H9 (cell line): ENCODE measurements at regions not wholly inside any gene's neighbourhood (a gene's known extent, or its start where the extent isn't known, plus 50 kb on each side); places are given as distances from the start of the nearest gene placed in this dataset.

Experiments
- DNase-seq: peaks from one replicate; pipeline ENCODE4 v3.0.0-alpha.2; 2017
- H2AFZ ChIP-seq: one replicate; pipeline ENCODE4 v1.6.1; 2013; ENCODE audit warnings: mild to moderate bottlenecking, low read length, control low read depth, moderate library complexity
- H2AK5ac ChIP-seq: 2 replicates; pipeline ENCODE4 v1.6.1; 2013; ENCODE audit warnings: low read length, control low read depth, mixed read lengths; ENCODE audit not compliant: insufficient read length
- H2BK120ac ChIP-seq: one replicate; pipeline ENCODE4 v1.6.1; 2013; ENCODE audit warnings: low read depth, mild to moderate bottlenecking, low read length, control low read depth, inconsistent platforms; ENCODE audit not compliant: poor library complexity, severe bottlenecking
- H2BK12ac ChIP-seq: 2 replicates; pipeline ENCODE4 v1.6.1; 2013; ENCODE audit warnings: low read length, control low read depth, mixed read lengths, low read depth; ENCODE audit not compliant: insufficient read length
- H2BK15ac ChIP-seq: 2 replicates; pipeline ENCODE4 v1.6.1; 2013; ENCODE audit warnings: low read depth, low read length, control low read depth
- H2BK20ac ChIP-seq: one replicate; pipeline ENCODE4 v1.6.1; 2013; ENCODE audit warnings: low read depth, mild to moderate bottlenecking, low read length, control low read depth, inconsistent platforms; ENCODE audit not compliant: poor library complexity, severe bottlenecking
- H2BK5ac ChIP-seq: 2 replicates; pipeline ENCODE4 v1.6.1; 2013; ENCODE audit warnings: low read length, control low read depth, mixed read lengths; ENCODE audit not compliant: insufficient read length
- H3K14ac ChIP-seq: 2 replicates; pipeline ENCODE4 v1.6.1; 2013; ENCODE audit warnings: low read length, control low read depth; ENCODE audit not compliant: insufficient read depth
- H3K18ac ChIP-seq: 2 replicates; pipeline ENCODE4 v1.6.1; 2013; ENCODE audit warnings: low read depth, mild to moderate bottlenecking, mixed read lengths, low read length, control low read depth; ENCODE audit not compliant: insufficient read length
- H3K23ac ChIP-seq: 2 replicates; pipeline ENCODE4 v1.6.1; 2013; ENCODE audit warnings: low read length, control low read depth, mixed read lengths, low read depth; ENCODE audit not compliant: insufficient read length
- H3K23me2 ChIP-seq: 2 replicates; pipeline ENCODE4 v1.6.1; 2013; ENCODE audit warnings: low read depth, mild to moderate bottlenecking, mixed read lengths, low read length, control low read depth; ENCODE audit not compliant: insufficient read length, poor library complexity, severe bottlenecking
- H3K27ac ChIP-seq: 2 replicates; pipeline ENCODE4 v1.5.1; 2013; ENCODE audit warnings: low read length, control low read depth, mixed read lengths, low read depth; ENCODE audit not compliant: insufficient read length
- H3K27me3 ChIP-seq: 2 replicates; pipeline ENCODE4 v1.6.1; 2013; ENCODE audit warnings: low read length, control low read depth, inconsistent platforms; ENCODE audit not compliant: insufficient read depth
- H3K4ac ChIP-seq: 2 replicates; pipeline ENCODE4 v1.6.1; 2013; ENCODE audit warnings: low read depth, mild to moderate bottlenecking, control low read depth, inconsistent platforms, low read length, moderate library complexity
- H3K4me1 ChIP-seq: 2 replicates; pipeline ENCODE4 v1.6.1; 2013; ENCODE audit warnings: low read length, control low read depth, inconsistent platforms; ENCODE audit not compliant: insufficient read depth
- H3K4me2 ChIP-seq: 2 replicates; pipeline ENCODE4 v1.6.1; 2013; ENCODE audit warnings: low read length, control low read depth, mixed read lengths; ENCODE audit not compliant: insufficient read length, insufficient read depth
- H3K56ac ChIP-seq: 2 replicates; pipeline ENCODE4 v1.6.1; 2013; ENCODE audit warnings: low read depth, mild to moderate bottlenecking, mixed read lengths, low read length, control low read depth; ENCODE audit not compliant: insufficient read length
- H3K79me1 ChIP-seq: 2 replicates; pipeline ENCODE4 v1.6.1; 2013; ENCODE audit warnings: low read depth, mild to moderate bottlenecking, moderate library complexity, low read length, control low read depth, inconsistent platforms; ENCODE audit not compliant: insufficient read depth, poor library complexity, severe bottlenecking
- H3K79me2 ChIP-seq: 2 replicates; pipeline ENCODE4 v1.6.1; 2013; ENCODE audit warnings: low read length, control low read depth, inconsistent platforms; ENCODE audit not compliant: insufficient read depth
- H3K9ac ChIP-seq: 2 replicates; pipeline ENCODE4 v1.6.1; 2013; ENCODE audit warnings: low read length, control low read depth, mixed read lengths; ENCODE audit not compliant: insufficient read length; ENCODE audit errors: extremely low read depth
- H3K9me3 ChIP-seq: one replicate; pipeline ENCODE4 v1.6.1; 2013; ENCODE audit warnings: low read depth, low read length, inconsistent platforms; ENCODE audit not compliant: control insufficient read depth
- H3T11ph ChIP-seq: one replicate; pipeline ENCODE4 v1.6.1; 2013; ENCODE audit warnings: mild to moderate bottlenecking, low read length, control low read depth, inconsistent platforms
- H4K20me1 ChIP-seq: one replicate; pipeline ENCODE4 v1.6.1; 2013; ENCODE audit not compliant: control insufficient read depth, insufficient read length, insufficient read depth
- H4K5ac ChIP-seq: 2 replicates; pipeline ENCODE4 v1.6.1; 2013; ENCODE audit warnings: low read depth, mild to moderate bottlenecking, mixed read lengths, low read length, control low read depth; ENCODE audit not compliant: insufficient read length
- H4K8ac ChIP-seq: replicated peaks from 2 replicates; pipeline ENCODE4 v1.6.1; 2013; ENCODE audit warnings: low read length, control low read depth, mixed read lengths, low read depth; ENCODE audit not compliant: insufficient read length
- H4K91ac ChIP-seq: 2 replicates; pipeline ENCODE4 v1.6.1; 2013; ENCODE audit warnings: low read depth, mild to moderate bottlenecking, moderate library complexity, mixed read lengths, low read length, control low read depth; ENCODE audit not compliant: insufficient read length
- H3K27ac Mint-ChIP-seq, 3 experiments: 2 replicates in 2 of 3; 3 replicates in 1 of 3; pipeline ENCODE4 v1.8.0; 2020 to 2021; ENCODE audit warnings: mixed read lengths in 3 of 3, mild to moderate bottlenecking in 1 of 3, moderate library complexity in 1 of 3
- H3K27me3 Mint-ChIP-seq: 2 replicates; pipeline ENCODE4 v1.8.0; 2021; ENCODE audit warnings: low read depth, mild to moderate bottlenecking, moderate library complexity, mixed read lengths
- H3K36me3 Mint-ChIP-seq, 3 experiments: 2 replicates in 2 of 3; 3 replicates in 1 of 3; pipeline ENCODE4 v1.8.0; 2020 to 2021; ENCODE audit warnings: low read depth in 3 of 3, mixed read lengths in 3 of 3; ENCODE audit not compliant: insufficient read depth in 1 of 3
- H3K4me1 Mint-ChIP-seq, 2 experiments: 2 replicates each; pipeline ENCODE4 v1.8.0; 2020; ENCODE audit warnings: mixed read lengths in 2 of 2
- H3K4me3 Mint-ChIP-seq, 2 experiments: 2 replicates in 1 of 2; 3 replicates in 1 of 2; pipeline ENCODE4 v1.8.0; 2020 to 2021; ENCODE audit warnings: mild to moderate bottlenecking in 2 of 2, mixed read lengths in 2 of 2, moderate library complexity in 1 of 2
- H3K9me3 Mint-ChIP-seq, 2 experiments: 2 replicates in 1 of 2; 3 replicates in 1 of 2; pipeline ENCODE4 v1.8.0; 2020; ENCODE audit warnings: mild to moderate bottlenecking in 2 of 2, mixed read lengths in 2 of 2, moderate library complexity in 1 of 2
- CTCF ChIP-seq: fragments of 200-600 bp; sonication (generic); conservative IDR thresholded peaks from 3 replicates; pipeline ENCODE4 v1.8.0; 2021; ENCODE audit warnings: antibody characterized with exemption, mild to moderate bottlenecking
- WGBS: extraction: QIAGEN DNeasy Blood & Tissue Kit; methylation state at CpG from one replicate; pipeline ENCODE4 v1.1.7; 2013; ENCODE audit warnings: missing lambda C conversion rate, low lambda C conversion rate, mixed read lengths; ENCODE audit not compliant: insufficient read length; ENCODE audit errors: extremely low coverage; 5-methylcytosine and 5-hydroxymethylcytosine counted together

- H3K79me2 ChIP-seq, result no peaks in the 10 kb centered on the region
- H3K27ac Mint-ChIP-seq, result 0 out of 7 replicates have a peak overlapping the region, but pooled peaks of 1 of the 3 experiments have one; percentile 30
- H3K56ac ChIP-seq, result no peak overlapping the region
- H3K4ac ChIP-seq, result no peak overlapping the region
- no peaks in the 10 kb centered on the region for H3K27me3 Mint-ChIP-seq
- no peaks in the 10 kb centered on the region for H3K9me3 ChIP-seq
- H3K4me1 Mint-ChIP-seq, result no peaks in the 10 kb centered on the region
- no peak overlapping the region for H4K91ac ChIP-seq
- no peak overlapping the region for H4K5ac ChIP-seq
- H2BK120ac ChIP-seq, result no peak overlapping the region
- no peak overlapping the region for H2BK12ac ChIP-seq
- no peak overlapping the region for H3T11ph ChIP-seq
- no peak overlapping the region for H2AFZ ChIP-seq
- no peak overlapping the region for H3K4me3 Mint-ChIP-seq
- no peaks in the 10 kb centered on the region for H3K4me1 ChIP-seq
- H3K9me3 Mint-ChIP-seq, result no peaks in the 10 kb centered on the region
- no peak for DNase-seq
- no peaks in the 10 kb centered on the region for H3K79me1 ChIP-seq
- no peak overlapping the region for H4K8ac ChIP-seq
- H3K23me2 ChIP-seq, result no peaks in the 10 kb centered on the region
- TF ChIP-seq CTCF, result no peak
- H4K20me1 ChIP-seq, result no peaks in the 10 kb centered on the region
- H3K36me3 Mint-ChIP-seq, result no peaks in the 10 kb centered on the region
- no peak overlapping the region for H3K18ac ChIP-seq
- no peaks in the 10 kb centered on the region for H3K27me3 ChIP-seq
- H3K14ac ChIP-seq, result no peak overlapping the region
- H3K9ac ChIP-seq, result no peak overlapping the region
- no peak overlapping the region for H2AK5ac ChIP-seq
- no CpG with 5 or more reads among the region's 1 CpG for WGBS
- H2BK20ac ChIP-seq, result no peak overlapping the region
- H3K27ac ChIP-seq, result no peak overlapping the region
- no peak overlapping the region for H2BK15ac ChIP-seq
- H2BK5ac ChIP-seq, result no peak overlapping the region
- H3K4me2 ChIP-seq, result no peak overlapping the region
- H3K23ac ChIP-seq, result no peak overlapping the region
Observed at GRCh38 chr5:164652276-164652660, 1146.8 kb downstream of the MAT2B start.
